Adrenal gland (tissue), 9 donors: ENCODE measurements at regions not wholly inside any gene's neighbourhood (a gene's known extent, or its start where the extent isn't known, plus 50 kb on each side); places are given as distances from the start of the nearest gene placed in this dataset.
"Not testable (repeated sequence)": the region's sequence is repeated elsewhere in the genome, so short reads cannot be mapped to it uniquely, and the experiment has no call there.

Experiments
- DNase-seq, 7 donors: peaks; one replicate each; pipeline ENCODE4 v3.0.0-alpha.2; 2019 to 2020
- H3K27ac ChIP-seq, 5 donors: fragments of 200-600 bp; sonication (generic) in 4 of 5; 1 replicate in 3 of 5; 2 replicates in 2 of 5; pipeline versions ENCODE4 v1.5.1 to v1.8.0; 2016 to 2020; ENCODE audit warnings: mild to moderate bottlenecking in 1 of 5
- H3K27me3 ChIP-seq: fragments of 200-600 bp; 2 replicates; pipeline ENCODE4 v1.8.0; 2021
- H3K36me3 ChIP-seq, 2 donors: fragments of 200-600 bp; replicated peaks in 1 of 2; 1 replicate in 1 of 2; 2 replicates in 1 of 2; pipeline versions ENCODE4 v1.5.1 to v1.8.0; 2018 to 2022
- H3K4me1 ChIP-seq, 2 donors: fragments of 200-600 bp; replicated peaks in 1 of 2; 1 replicate in 1 of 2; 2 replicates in 1 of 2; pipeline versions ENCODE4 v1.5.1 to v1.8.0; 2018 to 2021
- H3K4me3 ChIP-seq, 4 donors: fragments of 200-600 bp; sonication (generic) in 3 of 4; one replicate each; pipeline ENCODE4 v1.5.1; 2016 to 2018
- H3K9me3 ChIP-seq, 3 donors: fragments of 200-600 bp; sonication (generic) in 1 of 3; replicated peaks in 1 of 3; 1 replicate in 2 of 3; 2 replicates in 1 of 3; pipeline versions ENCODE4 v1.5.1 to v1.8.0; 2016 to 2021
- POLR2A ChIP-seq, 2 donors: fragments of 450-650 bp; IDR thresholded peaks; one replicate each; pipeline ENCODE4 v1.6.1; 2017; ENCODE audit warnings: antibody characterized with exemption in 2 of 2, mild to moderate bottlenecking in 2 of 2, moderate library complexity in 1 of 2
- WGBS, 4 donors: extraction: QIAGEN DNeasy Blood & Tissue Kit in 2 of 4; methylation state at CpG; one replicate each; pipeline versions ENCODE4 v1.1.5 to v1.1.7; 2013 to 2017; 5-methylcytosine and 5-hydroxymethylcytosine counted together
- intact Hi-C, 2 donors: fragments of 100-400 bp; cut with DNase I; formaldehyde crosslinking; loops; one replicate each; pipeline versions ENCODE4 v1.14.1 to v1.15.0; 2022 to 2023
- TF ChIP-seq, protein P1 (sequence below), 6 experiments: fragments of 450-650 bp in 4 of 6; fragments of 200-600 bp in 2 of 6; sonication (generic) in 1 of 6; IDR thresholded peaks; 1 replicate in 5 of 6; 2 replicates in 1 of 6; pipeline versions ENCODE4 v1.5.1 to v1.8.0; 2016 to 2021; ENCODE audit warnings: antibody characterized with exemption in 6 of 6, mild to moderate bottlenecking in 2 of 6, moderate library complexity in 1 of 6
- donor health status: healthy with polysubstance abuse.
- donor health status: Bipolar disorder and iron deficiency.
- donor health status: DM: yes; HTN: yes; CAD: no.
- donor health status: DM: no; HTN: no; CAD: no.
- donor health status: DM: no; HTN: no; CAD: no.

DNA sequence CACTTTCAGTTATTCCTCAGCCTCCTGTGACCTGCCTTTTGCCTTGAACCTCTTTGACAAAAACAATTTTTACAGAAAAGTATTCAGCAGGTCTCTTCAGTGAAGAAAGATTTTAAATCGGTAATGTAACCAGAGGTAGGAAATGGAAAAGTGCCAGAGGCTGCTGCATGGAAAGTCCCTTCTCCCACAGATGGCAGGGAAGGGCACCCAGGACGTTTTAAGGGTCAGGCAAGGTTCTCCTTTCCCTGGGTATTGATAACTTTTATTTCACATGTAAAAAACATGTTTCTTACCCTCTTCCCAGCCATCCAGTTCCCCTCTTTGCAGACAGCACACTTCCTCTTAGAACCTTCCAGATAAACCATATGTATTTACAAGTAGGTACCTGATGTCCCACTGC is 185.6 kb downstream of the OR4M2 start:
- peak in 1 of 7 donors; percentile 14 for DNase-seq
- intact Hi-C loops, result no loop called here
- Histone ChIP-seq H3K9me3 (no peaks in the 10 kb centered on the region), H3K4me1 (no peaks in the 10 kb centered on the region), H3K27ac (no peak overlapping the region), H3K27me3 (no peaks in the 10 kb centered on the region), H3K4me3 (no peak overlapping the region), H3K36me3 (no peaks in the 10 kb centered on the region)
- 29 to 48% (median 36%) methylated on average over 2 of the region's 2 CpGs for WGBS, 4 donors
- TF ChIP-seq, protein P1, sequence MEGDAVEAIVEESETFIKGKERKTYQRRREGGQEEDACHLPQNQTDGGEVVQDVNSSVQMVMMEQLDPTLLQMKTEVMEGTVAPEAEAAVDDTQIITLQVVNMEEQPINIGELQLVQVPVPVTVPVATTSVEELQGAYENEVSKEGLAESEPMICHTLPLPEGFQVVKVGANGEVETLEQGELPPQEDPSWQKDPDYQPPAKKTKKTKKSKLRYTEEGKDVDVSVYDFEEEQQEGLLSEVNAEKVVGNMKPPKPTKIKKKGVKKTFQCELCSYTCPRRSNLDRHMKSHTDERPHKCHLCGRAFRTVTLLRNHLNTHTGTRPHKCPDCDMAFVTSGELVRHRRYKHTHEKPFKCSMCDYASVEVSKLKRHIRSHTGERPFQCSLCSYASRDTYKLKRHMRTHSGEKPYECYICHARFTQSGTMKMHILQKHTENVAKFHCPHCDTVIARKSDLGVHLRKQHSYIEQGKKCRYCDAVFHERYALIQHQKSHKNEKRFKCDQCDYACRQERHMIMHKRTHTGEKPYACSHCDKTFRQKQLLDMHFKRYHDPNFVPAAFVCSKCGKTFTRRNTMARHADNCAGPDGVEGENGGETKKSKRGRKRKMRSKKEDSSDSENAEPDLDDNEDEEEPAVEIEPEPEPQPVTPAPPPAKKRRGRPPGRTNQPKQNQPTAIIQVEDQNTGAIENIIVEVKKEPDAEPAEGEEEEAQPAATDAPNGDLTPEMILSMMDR (IDR thresholded peaks at IDR 0.05), result no peak
- no peak for TF ChIP-seq POLR2A (IDR thresholded peaks at IDR 0.05)

DNA sequence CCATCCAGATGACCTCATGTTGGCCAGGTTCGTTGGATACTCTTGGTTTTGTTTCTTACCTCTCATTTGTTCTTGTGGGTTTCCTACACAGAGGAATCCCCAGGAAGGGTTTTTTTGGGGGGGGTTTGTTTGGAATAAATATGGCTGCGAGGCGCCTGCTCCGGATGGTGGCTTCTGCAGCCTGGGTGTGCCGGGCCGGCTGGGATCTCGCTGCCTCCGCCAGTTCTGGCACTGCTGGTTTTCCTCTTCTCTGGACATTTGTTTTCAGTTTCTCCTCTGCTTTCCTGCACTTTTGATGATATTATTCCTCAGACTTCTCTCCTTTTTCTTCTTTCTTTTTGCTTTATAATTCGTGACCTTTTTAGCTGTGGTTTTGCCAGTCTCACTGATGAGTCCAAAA is 187.4 kb downstream of the OR4M2 start:
- Histone ChIP-seq H3K9me3 (no peaks in the 10 kb centered on the region), H3K4me1 (no peaks in the 10 kb centered on the region), H3K27me3 (no peaks in the 10 kb centered on the region), H3K27ac (no peak overlapping the region), H3K36me3 (no peaks in the 10 kb centered on the region), H3K4me3 (no peak overlapping the region)
- intact Hi-C loops, result no loop called here
- no peak for DNase-seq
- 79 to 88% (median 85%) methylated on average over 9 of the region's 9 CpGs for WGBS, 4 donors
- TF ChIP-seq POLR2A (IDR thresholded peaks at IDR 0.05), result no peak
- TF ChIP-seq, protein P1 (IDR thresholded peaks at IDR 0.05), result no peak

DNA sequence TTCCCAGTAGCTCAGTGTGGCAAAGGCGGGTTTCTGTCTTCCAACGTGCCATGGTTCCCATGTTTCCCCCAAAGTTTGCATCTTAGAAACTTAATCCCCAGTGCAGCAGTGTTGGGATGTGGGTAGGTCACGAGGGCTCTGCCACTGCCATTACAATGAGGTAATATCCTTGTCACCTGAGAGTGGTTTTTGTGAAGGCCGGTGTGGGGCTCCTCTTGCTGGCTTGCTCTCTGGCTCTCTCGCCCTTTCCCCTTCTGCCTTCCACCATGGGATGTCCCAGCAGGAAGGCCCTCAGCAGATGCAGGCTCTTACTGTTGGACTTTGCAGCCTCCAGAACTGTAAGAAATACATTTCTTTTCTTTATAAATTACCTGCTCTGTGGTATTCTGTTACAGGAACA is 187.9 kb downstream of the OR4M2 start:
- H3K4me1 ChIP-seq, H3K27me3 ChIP-seq, H3K27ac ChIP-seq, H3K36me3 ChIP-seq, H3K4me3 ChIP-seq, DNase-seq, H3K9me3 ChIP-seq, intact Hi-C loops: not testable (repeated sequence)
- 64 to 83% (median 73%) methylated on average over 5 of the region's 5 CpGs for WGBS, 4 donors

DNA sequence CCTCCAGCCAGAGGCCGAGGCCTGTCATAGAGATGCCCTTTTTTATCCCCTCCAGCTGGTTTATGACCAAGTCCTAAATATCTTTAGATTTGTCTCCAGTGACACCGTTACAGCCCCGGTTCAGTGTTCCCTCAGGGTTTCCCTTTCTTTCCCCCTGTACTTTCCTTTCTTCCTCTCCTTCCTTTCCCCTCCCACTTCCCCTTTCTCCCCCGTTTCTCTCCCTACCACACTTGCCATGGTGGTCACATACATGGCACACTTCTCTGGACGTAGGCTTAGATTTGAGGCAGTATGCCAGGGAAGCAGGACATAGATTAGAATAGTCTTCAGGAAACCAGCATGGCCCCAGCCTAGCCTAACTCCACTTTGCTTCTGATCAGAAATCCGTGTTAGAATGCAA is 188.3 kb downstream of the OR4M2 start:
- H3K27me3 ChIP-seq, H3K36me3 ChIP-seq, H3K27ac ChIP-seq, H3K4me3 ChIP-seq, intact Hi-C loops, H3K9me3 ChIP-seq, H3K4me1 ChIP-seq, DNase-seq: not testable (repeated sequence)
- 53 to 62% (median 59%) methylated on average over 6 of the region's 6 CpGs for WGBS, 4 donors

DNA sequence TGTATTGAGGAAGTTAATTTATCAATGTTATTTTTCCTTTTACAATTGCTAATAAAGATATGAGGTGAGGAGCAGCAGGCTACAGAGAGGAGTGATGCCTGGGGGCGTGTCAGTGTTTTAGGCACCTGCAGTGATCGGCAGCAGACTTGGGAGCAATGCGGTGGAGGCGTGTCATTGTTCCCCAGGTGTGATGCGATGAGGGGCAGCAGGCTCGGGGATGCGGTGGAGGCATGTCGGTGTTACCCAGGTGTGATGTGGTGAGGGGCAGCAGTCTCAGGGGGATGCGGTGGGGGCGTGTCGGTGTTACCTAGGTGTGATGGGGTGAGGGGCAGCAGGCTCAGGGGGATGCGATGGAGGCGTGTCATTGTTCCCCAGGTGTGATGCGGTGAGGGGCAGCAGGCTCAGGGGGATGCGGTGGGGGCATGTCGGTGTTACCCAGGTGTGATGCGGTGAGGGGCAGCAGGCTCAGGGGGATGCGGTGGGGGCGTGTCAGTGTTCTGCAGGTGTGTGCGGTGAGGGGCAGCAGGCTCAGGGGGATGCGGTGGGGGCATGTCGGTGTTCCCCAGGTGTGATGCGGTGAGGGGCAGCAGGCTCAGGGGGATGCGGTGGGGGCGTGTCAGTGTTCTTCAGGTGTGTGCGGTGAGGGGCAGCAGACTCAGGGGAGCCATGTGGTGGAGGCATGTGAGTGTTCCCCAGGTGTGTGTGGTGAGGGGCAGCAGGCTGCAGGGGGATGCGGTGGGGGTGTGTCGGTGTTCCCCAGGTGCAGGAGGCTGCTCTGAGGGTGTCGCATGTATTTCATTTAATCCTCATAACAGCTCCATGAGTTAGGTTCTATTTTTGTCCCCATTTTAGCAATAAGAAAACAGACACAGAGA is 186.2 kb upstream of the GOLGA6L22 start:
- H3K4me1 ChIP-seq, intact Hi-C loops, H3K9me3 ChIP-seq, H3K27ac ChIP-seq, H3K4me3 ChIP-seq, H3K36me3 ChIP-seq, H3K27me3 ChIP-seq, DNase-seq: not testable (repeated sequence)
- WGBS, 4 donors, result 85 to 90% (median 86%) methylated on average over 23 to 29 of the region's 29 CpGs

DNA sequence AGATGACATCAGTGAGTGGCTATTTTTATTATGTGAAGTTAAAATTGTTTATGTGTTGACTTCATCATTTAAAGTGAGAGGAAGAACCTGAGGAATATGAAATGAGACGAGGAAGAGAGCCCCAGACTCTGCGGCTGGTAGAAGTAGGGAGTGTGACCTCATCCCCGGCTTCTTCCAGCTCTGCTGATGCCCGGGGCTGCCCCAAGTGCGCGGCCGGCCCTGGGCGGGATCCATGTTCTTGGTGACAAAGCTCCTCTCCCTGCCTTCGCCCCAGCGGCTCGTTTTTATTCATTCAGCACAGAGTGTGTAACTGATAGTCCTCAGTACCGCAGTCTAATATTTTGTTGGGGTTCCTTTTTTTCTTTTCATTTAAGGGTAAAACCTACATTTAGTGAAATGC is 185.5 kb upstream of the GOLGA6L22 start:
- H3K9me3 ChIP-seq, H3K4me1 ChIP-seq, H3K27me3 ChIP-seq, intact Hi-C loops, H3K36me3 ChIP-seq, H3K27ac ChIP-seq, DNase-seq, H3K4me3 ChIP-seq: not testable (repeated sequence)
- 78 to 89% (median 81%) methylated on average over 12 of the region's 12 CpGs for WGBS, 4 donors

DNA sequence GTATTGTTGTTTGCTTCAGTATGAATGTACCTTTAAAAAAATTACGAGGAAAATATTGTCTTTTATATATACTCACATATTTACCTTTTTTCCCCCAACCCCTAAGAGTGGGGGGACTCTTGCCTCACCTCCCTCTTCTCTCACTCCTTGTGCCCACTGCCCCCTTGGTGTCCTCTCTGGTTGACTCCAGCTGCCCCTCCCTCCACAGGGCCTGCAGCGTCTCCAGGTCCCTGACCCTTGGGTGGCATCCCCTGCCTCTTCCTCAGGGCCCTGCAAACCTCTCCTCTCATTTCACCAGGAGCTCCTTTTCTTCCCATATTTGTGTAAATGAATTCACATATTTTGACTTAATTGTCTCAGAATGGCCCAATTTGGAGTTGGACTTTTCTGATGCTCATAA is 184.3 kb upstream of the GOLGA6L22 start:
- intact Hi-C loops, H3K27me3 ChIP-seq, H3K27ac ChIP-seq, H3K9me3 ChIP-seq, H3K4me3 ChIP-seq, DNase-seq, H3K4me1 ChIP-seq, H3K36me3 ChIP-seq: not testable (repeated sequence)
- 66 to 74% (median 69%) methylated on average over 2 of the region's 2 CpGs for WGBS, 4 donors

DNA sequence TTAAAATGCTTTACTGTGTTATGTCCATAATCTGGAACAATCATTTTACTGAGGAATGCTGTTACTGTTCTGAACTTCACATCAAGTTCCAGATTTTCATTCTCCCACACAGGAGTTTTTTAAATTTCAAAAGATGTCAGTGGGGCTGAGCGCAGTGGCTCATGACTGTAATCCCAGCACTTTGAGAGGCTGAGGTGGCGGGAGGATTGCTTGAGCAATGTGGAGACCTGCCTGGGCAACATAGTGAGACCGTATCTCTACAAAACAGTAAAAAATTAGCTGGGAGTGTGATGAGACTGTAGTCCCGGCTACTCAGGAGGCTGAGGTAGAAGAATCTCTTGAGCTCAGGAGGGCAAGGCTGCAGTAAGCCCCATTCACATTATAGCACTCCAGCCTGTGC is 177.9 kb upstream of the GOLGA6L22 start:
- intact Hi-C loops, H3K4me3 ChIP-seq, H3K4me1 ChIP-seq, H3K36me3 ChIP-seq, H3K9me3 ChIP-seq, H3K27me3 ChIP-seq, H3K27ac ChIP-seq, DNase-seq: not testable (repeated sequence)
- WGBS, 4 donors, result 74 to 80% (median 79%) methylated on average over 4 of the region's 4 CpGs

DNA sequence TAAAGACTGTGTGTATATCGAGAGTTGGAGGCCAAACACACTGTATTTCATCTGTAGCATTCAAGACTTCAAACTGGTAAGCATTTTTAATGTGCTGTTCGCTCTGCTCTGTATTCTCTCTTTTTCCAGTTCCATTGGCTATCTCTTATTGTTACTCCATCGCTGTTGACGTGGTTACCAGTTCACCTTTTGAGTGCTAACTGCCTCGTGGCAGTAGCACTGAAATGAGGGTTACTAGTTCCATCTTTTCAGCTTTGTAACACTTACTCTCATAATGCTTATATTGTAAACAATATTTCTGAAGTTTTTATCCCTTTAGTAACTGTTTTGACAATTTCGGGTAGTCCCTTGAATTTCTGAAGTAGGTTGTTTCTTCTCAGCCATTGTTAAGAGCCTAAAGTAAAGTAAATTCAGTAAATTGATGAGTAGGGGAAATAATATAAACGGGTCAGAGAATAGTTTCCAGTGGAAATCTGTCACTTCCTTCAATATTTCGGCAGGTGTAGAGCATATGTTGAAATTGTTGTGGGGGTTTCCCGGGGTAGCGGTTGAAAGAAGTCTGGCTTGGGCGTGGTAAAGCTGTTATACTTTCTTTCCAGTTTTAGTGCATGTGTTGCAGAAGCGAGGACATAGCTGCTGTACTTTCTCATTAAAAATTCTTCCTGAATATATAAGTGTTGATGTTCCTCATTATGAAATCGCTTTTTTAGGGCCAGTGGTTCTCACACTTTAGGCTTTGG is 175.7 kb upstream of the GOLGA6L22 start:
- H3K9me3 ChIP-seq, DNase-seq, intact Hi-C loops, H3K27ac ChIP-seq, H3K27me3 ChIP-seq, H3K4me1 ChIP-seq, H3K36me3 ChIP-seq, H3K4me3 ChIP-seq: not testable (repeated sequence)
- WGBS, 4 donors, result 46 to 55% (median 51%) methylated on average over 13 of the region's 13 CpGs
